Cardiac fibroblast (primary cell): ENCODE measurements at regions not wholly inside any gene's neighbourhood (a gene's known extent, or its start where the extent isn't known, plus 50 kb on each side); places are given as distances from the start of the nearest gene placed in this dataset.
A peak's percentile ranks its signal among the peaks of the same experiment; 100 is the strongest.

ENCODE experiments used
- DNase-seq, 2 donors: peaks; one replicate each; pipeline versions ENCODE4 v3.0.0 to v3.0.0-alpha.2; 2010; ENCODE audit warnings: low read depth in 2 of 2
- H3K4me3 ChIP-seq, 2 donors: replicated peaks in 1 of 2; 1 replicate in 1 of 2; 2 replicates in 1 of 2; pipeline ENCODE4 v1.5.1; 2011; ENCODE audit warnings: low read depth in 2 of 2, low read length in 2 of 2, mild to moderate bottlenecking in 2 of 2, moderate library complexity in 1 of 2
- TF ChIP-seq, protein P1 (sequence below): IDR thresholded peaks from one replicate; pipeline ENCODE4 v1.5.1; 2011; ENCODE audit warnings: low read depth, mild to moderate bottlenecking, low read length, inconsistent platforms

- no peak for DNase-seq
- no peak overlapping the region for H3K4me3 ChIP-seq
- TF ChIP-seq, protein P1, sequence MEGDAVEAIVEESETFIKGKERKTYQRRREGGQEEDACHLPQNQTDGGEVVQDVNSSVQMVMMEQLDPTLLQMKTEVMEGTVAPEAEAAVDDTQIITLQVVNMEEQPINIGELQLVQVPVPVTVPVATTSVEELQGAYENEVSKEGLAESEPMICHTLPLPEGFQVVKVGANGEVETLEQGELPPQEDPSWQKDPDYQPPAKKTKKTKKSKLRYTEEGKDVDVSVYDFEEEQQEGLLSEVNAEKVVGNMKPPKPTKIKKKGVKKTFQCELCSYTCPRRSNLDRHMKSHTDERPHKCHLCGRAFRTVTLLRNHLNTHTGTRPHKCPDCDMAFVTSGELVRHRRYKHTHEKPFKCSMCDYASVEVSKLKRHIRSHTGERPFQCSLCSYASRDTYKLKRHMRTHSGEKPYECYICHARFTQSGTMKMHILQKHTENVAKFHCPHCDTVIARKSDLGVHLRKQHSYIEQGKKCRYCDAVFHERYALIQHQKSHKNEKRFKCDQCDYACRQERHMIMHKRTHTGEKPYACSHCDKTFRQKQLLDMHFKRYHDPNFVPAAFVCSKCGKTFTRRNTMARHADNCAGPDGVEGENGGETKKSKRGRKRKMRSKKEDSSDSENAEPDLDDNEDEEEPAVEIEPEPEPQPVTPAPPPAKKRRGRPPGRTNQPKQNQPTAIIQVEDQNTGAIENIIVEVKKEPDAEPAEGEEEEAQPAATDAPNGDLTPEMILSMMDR, result no peak
Observed at GRCh38 chr3:159771865-159772611, 216.6 kb upstream of the IL12A start.

- DNase-seq, result no peak
- no peak overlapping the region for H3K4me3 ChIP-seq
- TF ChIP-seq, protein P1, result no peak
Observed at GRCh38 chr3:159773706-159774105, 214.9 kb upstream of the IL12A start.

GRCh38 chr3:159775372-159775961, 213.2 kb upstream of the IL12A start:
- H3K4me3 ChIP-seq, result no peak overlapping the region
- DNase-seq, result peak; percentile 88 to 91
- TF ChIP-seq, protein P1, result no peak

DNA sequence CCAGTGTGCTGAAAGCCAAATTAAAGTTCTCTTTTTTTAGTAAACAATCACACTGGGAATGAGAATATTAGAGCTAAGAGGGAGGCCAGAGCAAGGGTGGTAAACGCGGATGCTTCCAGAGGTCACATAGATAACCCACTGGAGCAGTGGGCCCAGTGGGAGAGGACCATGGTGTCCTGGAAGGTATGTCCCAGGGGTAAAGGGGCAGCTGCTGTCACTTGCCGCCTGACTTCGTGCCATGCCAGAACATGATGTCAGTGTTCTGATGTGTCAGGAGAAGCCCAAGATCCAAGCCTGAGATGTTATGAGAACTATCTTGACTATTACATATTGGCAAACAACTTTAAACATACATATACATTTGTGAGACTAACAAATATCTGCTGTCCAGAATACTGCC, 211.9 kb upstream of the IL12A start:
- DNase-seq, result no peak
- no peak overlapping the region for H3K4me3 ChIP-seq
- TF ChIP-seq, protein P1, result no peak

GRCh38 chr3:159779883-159780282, 208.8 kb upstream of the IL12A start:
- H3K4me3 ChIP-seq, result no peak overlapping the region
- TF ChIP-seq, protein P1, result no peak
- peak in 1 of 2 donors; percentile 46 for DNase-seq

- no peak for DNase-seq
- no peak overlapping the region for H3K4me3 ChIP-seq
- TF ChIP-seq, protein P1, result no peak
Observed at GRCh38 chr3:159781867-159782266, 206.8 kb upstream of the IL12A start.
